Stimulated activated CD4-positive, alpha-beta T cell treated with anti-CD3 and anti-CD28 coated beads, Interleukin-12 subunit alpha, Interleukin-12 subunit beta, amount 100 ng/mL, for 4 hours (primary cell): ENCODE measurements at regions not wholly inside any gene's neighbourhood (a gene's known extent, or its start where the extent isn't known, plus 50 kb on each side); places are given as distances from the start of the nearest gene placed in this dataset.
A peak's percentile ranks its signal among the peaks of the same experiment; 100 is the strongest.
"Not testable (repeated sequence)": the region's sequence is repeated elsewhere in the genome, so short reads cannot be mapped to it uniquely, and the experiment has no call there.

ENCODE experiments used
- DNase-seq: peaks from one replicate; pipeline ENCODE4 v3.0.0-alpha.2; 2020

GRCh38 chr4:101730291-101731117, 60.0 kb upstream of the BANK1 start:
- DNase-seq: peak; percentile 23

DNA sequence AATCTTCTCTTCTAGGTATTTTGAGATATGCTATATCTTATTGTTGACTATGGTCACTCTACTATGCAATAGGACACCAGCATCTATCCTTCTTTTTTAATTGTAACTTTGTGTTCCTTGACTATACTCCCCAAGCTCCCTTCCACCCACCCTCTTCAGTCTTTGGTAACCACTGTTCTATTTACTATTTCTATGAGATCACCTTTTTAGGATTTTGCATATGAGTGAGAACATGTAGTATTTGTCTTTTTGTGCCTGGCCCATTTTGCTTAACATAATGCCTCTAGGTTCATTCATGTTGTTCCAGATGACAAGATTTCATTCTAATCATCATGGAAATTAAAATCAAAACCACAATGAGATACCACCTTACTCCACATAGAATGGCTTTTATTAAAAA, 63.3 kb upstream of the BANK1 start:
- DNase-seq: no peak

GRCh38 chr4:101724093-101724492, 66.4 kb upstream of the BANK1 start:
- DNase-seq: no peak

DNA sequence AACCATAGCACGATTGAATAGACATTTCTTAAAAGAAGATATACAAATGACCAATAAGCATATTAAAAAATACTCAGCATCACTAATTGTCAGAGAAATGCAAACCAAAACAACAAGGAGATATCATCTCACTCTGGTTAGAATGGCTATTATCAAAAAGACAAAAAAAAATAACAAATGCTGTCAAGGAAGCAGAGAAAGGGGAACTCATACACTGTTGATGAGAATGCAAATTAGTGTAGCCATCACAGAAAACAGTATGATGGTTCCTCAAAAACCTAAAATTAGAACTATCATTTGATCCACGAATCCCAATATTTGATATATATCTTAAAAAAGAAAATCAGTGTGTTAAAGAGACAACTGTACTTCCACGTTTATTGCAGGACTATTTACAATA, 71.7 kb upstream of the BANK1 start:
- DNase-seq: no peak

DNA sequence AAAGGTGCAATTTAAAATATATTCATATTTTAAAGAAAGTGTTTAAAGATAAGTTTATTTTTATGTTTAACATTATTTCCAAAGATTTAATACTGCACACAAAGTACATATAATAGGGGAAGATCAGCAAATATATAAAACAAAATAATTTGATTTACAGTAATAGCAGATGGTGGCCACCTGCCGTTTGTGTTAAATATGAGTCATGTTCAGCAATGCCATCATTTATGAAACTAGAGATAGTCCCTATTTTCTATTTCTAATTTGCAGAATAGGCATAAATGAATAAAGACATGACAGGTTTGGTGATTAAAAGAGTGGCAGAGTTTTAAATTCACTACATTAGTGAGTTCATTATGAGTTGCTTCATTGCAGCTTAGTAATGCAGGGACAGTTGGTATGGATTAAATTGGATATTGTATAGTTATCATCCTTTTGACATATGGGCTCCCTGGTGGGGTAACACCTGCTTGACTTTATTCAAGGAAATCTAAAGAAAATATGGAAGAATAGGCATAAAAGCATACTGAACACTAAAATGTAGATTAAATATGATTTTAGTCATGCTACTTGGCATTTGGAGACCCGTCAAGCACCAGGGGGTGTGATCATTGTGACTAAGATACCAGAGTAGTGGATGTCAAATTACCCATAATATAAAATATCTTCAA, 78.8 kb upstream of the BANK1 start:
- no peak for DNase-seq

GRCh38 chr4:101710806-101711205, 79.7 kb upstream of the BANK1 start:
- no peak for DNase-seq

DNA sequence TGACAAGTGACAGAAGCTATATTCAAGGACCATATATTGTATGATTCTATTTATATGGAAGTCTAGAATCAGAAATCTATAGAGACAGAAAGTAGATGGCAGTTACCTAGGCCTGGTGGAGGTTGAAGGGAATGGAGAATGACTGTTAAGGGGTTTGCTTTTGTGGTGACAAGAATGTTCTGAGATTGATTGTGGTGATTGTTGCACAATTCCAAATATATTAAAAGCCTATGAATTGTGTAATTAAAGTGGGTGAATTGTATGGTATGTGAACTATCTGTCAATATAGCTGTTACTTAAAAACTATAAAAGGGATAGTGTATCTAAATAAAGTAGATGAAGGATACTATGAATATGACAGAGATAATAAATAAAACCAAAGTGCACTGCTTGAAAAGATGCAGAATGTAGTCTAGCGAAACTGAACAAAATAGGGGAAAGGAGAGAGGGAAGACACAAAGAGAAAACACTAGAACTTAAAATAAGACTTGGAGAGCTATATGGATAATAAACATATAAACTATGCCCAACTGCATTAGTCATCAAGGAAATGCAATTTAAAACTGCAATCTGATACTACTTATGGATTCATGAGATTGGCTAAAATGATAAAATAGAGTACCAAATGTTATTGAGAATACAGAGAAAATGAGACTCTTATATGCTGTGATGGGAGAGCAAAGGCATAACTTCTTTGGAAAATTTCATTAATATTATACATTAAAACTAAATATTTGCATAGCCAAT, 82.1 kb upstream of the BANK1 start:
- no peak for DNase-seq

- DNase-seq: no peak
These were observed 82.9 kb upstream of the BANK1 start for GRCh38 chr4:101707596-101707995.

DNA sequence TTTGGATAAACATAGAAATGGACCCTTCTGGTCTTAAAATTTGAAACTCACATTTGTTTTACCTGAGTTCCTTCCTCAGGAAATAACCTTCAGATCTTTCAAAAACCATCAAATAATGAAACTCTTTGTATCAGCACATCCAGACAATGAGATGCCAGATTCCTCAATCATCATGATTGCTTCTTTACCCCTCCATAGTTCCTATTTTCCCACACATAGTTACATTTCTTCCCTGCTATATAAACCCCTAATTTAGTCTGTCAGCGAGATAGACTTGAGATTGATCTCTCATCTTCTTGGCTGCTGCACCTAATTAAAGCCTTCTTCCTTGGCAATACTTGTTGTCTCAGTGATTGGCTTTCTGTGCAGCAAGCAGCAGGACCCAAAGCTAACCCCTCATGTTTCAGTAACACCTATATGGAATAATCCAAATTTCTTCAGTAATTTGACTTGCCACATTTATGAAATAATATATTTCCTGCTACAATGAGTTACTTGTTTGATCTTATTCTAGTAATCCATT, 83.9 kb upstream of the BANK1 start:
- no peak for DNase-seq

GRCh38 chr4:101701551-101701950, 89.0 kb upstream of the BANK1 start:
- DNase-seq: no peak

- no peak for DNase-seq
These were observed 90.9 kb upstream of the BANK1 start for GRCh38 chr4:101699441-101700124.

GRCh38 chr4:101697266-101697665, 93.3 kb upstream of the BANK1 start:
- no peak for DNase-seq

DNA sequence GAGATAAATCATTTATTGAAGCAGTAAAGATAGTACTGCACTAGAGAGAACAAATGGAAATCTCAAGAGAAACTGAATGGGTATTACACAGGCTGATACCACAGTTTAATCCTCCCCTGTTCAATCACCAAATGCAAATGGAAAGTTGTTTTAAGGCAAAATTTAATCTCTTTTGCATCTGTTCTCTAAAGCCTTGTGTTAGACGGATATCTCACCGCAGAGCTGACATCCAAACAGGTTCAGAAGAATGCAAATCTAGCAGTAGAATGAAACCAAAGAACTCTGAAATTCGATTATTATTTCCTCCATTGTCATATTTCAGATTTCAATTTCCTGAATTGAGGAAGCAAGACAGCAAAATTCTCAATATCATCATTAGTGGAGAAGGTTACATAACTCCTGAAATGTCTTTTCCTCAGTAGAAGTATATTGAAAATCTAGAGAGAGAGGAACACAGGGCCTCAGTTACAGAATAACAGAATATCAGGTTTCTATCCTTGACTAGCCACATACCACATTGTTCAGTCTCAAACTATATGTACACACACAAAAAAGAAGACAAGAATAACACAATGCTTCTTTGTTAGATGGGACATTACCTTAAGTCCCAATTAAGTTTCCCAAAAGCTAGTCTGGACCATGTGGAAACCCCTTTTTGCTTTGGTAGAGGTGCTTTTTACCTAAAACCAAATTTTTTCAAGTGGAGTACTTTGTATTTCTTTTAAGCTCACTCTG, 94.1 kb upstream of the BANK1 start:
- no peak for DNase-seq

- no peak for DNase-seq
These were observed 95.4 kb upstream of the BANK1 start for GRCh38 chr4:101695176-101695575.

DNA sequence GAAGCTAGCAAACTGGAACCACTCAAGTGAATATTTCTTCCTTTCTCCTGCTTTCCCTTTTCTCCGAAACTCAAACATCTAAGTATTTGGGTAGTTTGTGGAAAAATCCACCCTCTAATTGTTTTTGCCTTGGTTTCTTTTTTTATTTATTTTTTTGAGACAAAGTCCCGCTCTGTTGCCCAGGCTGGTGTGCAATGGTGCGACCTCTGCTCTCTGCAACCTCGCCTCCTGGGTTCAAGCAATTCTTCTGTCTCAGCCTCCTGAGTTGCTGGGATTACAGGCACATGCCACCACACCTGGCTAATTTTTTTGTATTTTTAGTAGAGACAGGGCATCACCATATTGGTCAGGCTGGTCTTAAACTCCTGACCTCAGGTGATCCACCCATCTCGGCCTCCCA, 96.1 kb upstream of the BANK1 start:
- DNase-seq: not testable (repeated sequence)

DNA sequence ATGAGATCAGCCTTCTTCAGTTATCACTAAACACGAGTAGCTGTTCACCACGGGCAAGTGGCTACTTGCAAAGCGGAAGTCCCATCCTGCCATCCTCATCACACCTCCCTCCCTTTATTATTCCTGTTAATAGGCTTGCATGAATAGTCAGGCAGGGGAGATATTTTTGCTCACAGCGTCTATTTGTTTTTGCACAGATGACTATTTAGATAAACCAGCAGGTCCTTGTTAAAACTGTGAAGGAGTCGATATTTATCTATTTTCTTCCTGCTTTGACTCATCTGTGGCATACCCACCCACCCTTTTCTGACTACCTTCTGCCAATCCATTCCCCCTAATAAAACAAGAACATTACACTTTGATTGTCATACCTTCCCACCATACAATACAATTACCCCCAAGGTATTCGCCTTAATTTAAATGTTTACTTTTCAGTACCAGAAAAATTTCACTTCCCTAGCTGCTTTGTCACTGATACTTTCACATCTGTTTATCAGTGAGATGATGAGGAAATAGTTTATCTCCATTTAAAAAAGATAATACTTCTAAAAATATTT, 96.6 kb upstream of the BANK1 start:
- no peak for DNase-seq

GRCh38 chr4:101689220-101689619, 101.3 kb upstream of the BANK1 start:
- DNase-seq: no peak

GRCh38 chr4:101685126-101685525, 105.4 kb upstream of the BANK1 start:
- no peak for DNase-seq

DNA sequence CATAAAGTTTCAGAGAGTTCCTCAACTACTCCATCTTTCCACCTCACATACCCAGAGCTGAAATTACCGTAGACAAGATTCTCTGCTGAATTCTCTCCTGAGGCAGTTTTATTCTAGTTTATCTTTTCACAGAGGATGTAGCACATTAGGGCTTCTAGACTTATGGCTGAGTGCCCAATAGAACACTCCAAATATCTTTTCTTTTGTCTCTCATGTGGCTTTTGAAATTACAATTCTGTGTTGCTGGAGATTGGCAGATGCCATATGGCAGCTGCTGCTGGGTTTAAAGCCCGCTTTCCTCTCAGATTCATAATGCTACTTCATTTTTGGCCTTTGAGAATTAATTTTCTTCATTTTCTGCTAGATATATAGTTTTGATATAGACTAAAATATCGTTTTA, 107.6 kb upstream of the BANK1 start:
- no peak for DNase-seq

GRCh38 chr4:101678180-101678579, 112.3 kb upstream of the BANK1 start:
- DNase-seq: no peak

GRCh38 chr4:101670897-101671296, 119.6 kb upstream of the BANK1 start:
- no peak for DNase-seq

DNA sequence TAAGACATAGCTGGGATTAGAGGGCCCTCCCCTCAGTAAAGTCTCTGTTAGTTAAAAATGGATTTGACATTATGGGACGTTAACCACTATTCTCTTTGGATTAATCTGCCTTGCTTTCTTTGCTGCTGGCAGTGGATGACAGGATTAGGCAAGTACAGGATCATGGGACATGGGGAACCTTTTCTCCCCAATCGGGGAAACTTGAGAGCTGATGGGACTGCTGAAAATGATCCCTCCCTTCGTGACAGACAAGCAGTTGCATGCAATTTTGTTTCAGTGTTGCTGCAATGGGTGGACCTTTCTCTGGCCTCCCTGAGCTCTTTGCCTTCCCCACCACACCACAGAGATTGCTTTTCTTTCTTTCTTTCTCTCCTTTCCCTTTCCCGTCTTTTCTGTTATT, 120.2 kb upstream of the BANK1 start:
- DNase-seq: no peak
